ENCODE measurements at regions not wholly inside any gene's neighbourhood (a gene's known extent, or its start where the extent isn't known, plus 50 kb on each side); places are given as distances from the start of the nearest gene placed in this dataset.

GRCh38 chr14:84785996-84786395 lies 743.9 kb upstream of the FLRT2 start:
- TF ChIP-seq CTCF (IDR thresholded peaks at IDR 0.05) (no peak), POLR2AphosphoS5 (IDR thresholded peaks at IDR 0.05) (no peak)

Measured in sigmoid colon (tissue), 4 donors.